IMR-90 (cell line): ENCODE measurements at regions not wholly inside any gene's neighbourhood (a gene's known extent, or its start where the extent isn't known, plus 50 kb on each side); places are given as distances from the start of the nearest gene placed in this dataset.

Experiments
- BHLHE40 ChIP-seq: fragments of 150-350 bp; IDR thresholded peaks from 2 replicates; pipeline ENCODE4 v1.6.1; 2016; ENCODE audit warnings: mild to moderate bottlenecking, low read depth, low read length
- CEBPB ChIP-seq: IDR thresholded peaks from 2 replicates; pipeline ENCODE4 v1.6.1; 2012; ENCODE audit warnings: low read depth, low read length, improper control_type of control experiment
- CHD1 ChIP-seq: IDR thresholded peaks from 2 replicates; pipeline ENCODE4 v1.6.1; 2012; ENCODE audit warnings: low read depth, low read length, improper control_type of control experiment
- FOS ChIP-seq: fragments of 150-350 bp; IDR thresholded peaks from 2 replicates; pipeline ENCODE4 v1.6.1; 2016; ENCODE audit warnings: low read depth, low read length
- MAFK ChIP-seq: IDR thresholded peaks from 2 replicates; pipeline ENCODE4 v1.6.1; 2012; ENCODE audit warnings: low read depth, low read length, improper control_type of control experiment
- MAZ ChIP-seq: IDR thresholded peaks from 2 replicates; pipeline ENCODE4 v1.6.1; 2012; ENCODE audit warnings: low read depth, mild to moderate bottlenecking, low read length, improper control_type of control experiment, moderate library complexity, borderline replicate concordance
- MXI1 ChIP-seq: IDR thresholded peaks from 2 replicates; pipeline ENCODE4 v1.6.1; 2012; ENCODE audit warnings: low read depth, mild to moderate bottlenecking, low read length, moderate library complexity, borderline replicate concordance
- POLR2A ChIP-seq: IDR thresholded peaks from 2 replicates; pipeline ENCODE4 v1.6.1; 2012; ENCODE audit warnings: mild to moderate bottlenecking, low read depth, low read length
- RAD21 ChIP-seq: IDR thresholded peaks from 2 replicates; pipeline ENCODE4 v1.6.1; 2012; ENCODE audit warnings: low read length, improper control_type of control experiment
- RCOR1 ChIP-seq: IDR thresholded peaks from 2 replicates; pipeline ENCODE4 v1.6.1; 2012; ENCODE audit warnings: mild to moderate bottlenecking, low read length, improper control_type of control experiment; ENCODE audit not compliant: insufficient replicate concordance
- RFX5 ChIP-seq: IDR thresholded peaks from 2 replicates; pipeline ENCODE4 v1.8.0; 2012; ENCODE audit warnings: low read depth, mild to moderate bottlenecking, low read length, moderate library complexity
- SMC3 ChIP-seq: fragments of 150-350 bp; IDR thresholded peaks from 2 replicates; pipeline ENCODE4 v1.6.1; 2016; ENCODE audit warnings: low read depth, mild to moderate bottlenecking, antibody characterized with exemption, low read length, moderate library complexity
- TF ChIP-seq, protein P1 (sequence below): conservative IDR thresholded peaks from 2 replicates; pipeline ENCODE4 v1.5.1; 2012; ENCODE audit warnings: mild to moderate bottlenecking, low read depth, low read length, improper control_type of control experiment
- TF ChIP-seq, protein P2 (sequence below): fragments of 150-350 bp; IDR thresholded peaks from 2 replicates; pipeline ENCODE4 v1.6.1; 2017; ENCODE audit warnings: mild to moderate bottlenecking, antibody characterized with exemption, low read length, low read depth

DNA sequence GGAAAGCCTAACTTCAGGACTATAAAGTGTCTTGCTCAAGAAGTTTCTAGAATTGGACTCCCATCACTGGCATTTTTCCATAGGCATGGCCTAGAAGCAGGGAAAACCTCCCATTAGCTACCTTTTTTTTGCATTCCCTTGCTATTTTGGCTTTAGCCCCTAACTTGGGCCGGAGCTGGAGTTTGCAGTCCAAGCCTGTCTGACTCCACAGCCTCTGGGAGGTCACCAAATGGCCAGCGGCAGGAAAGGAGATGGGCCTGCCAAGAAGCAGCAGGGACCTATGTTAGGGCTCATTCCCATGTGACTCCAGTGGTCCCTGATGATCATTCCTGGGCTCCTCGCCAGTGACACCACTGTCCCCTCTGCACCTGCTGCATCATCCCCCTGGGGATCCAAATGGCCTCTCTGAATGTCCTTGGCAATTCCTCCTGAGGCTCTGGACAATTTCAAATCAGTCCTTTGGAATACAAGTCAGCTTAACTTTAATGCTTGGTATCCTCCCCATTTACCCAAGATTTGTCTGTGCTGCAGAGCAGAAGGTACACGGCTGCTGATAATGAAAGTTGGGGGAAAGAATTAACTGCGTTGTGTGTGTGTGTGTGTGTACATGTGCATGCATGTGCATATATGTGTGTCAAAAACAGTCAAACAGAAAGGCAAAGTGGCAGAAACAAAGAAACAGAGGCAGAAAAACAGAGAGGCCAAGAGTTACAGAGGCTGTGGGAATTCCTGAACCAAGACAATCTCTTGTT, 69.8 kb upstream of the SERP2 start:
- TF ChIP-seq, protein P1, sequence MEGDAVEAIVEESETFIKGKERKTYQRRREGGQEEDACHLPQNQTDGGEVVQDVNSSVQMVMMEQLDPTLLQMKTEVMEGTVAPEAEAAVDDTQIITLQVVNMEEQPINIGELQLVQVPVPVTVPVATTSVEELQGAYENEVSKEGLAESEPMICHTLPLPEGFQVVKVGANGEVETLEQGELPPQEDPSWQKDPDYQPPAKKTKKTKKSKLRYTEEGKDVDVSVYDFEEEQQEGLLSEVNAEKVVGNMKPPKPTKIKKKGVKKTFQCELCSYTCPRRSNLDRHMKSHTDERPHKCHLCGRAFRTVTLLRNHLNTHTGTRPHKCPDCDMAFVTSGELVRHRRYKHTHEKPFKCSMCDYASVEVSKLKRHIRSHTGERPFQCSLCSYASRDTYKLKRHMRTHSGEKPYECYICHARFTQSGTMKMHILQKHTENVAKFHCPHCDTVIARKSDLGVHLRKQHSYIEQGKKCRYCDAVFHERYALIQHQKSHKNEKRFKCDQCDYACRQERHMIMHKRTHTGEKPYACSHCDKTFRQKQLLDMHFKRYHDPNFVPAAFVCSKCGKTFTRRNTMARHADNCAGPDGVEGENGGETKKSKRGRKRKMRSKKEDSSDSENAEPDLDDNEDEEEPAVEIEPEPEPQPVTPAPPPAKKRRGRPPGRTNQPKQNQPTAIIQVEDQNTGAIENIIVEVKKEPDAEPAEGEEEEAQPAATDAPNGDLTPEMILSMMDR = no peak
- TF ChIP-seq BHLHE40 (no peak), POLR2A (no peak), RAD21 (no peak), MAFK (no peak), RFX5 (no peak), SMC3 (no peak), RCOR1 (no peak), MAZ (no peak), CHD1 (no peak), FOS (no peak), CEBPB (no peak), MXI1 (no peak)
- TF ChIP-seq, protein P2, sequence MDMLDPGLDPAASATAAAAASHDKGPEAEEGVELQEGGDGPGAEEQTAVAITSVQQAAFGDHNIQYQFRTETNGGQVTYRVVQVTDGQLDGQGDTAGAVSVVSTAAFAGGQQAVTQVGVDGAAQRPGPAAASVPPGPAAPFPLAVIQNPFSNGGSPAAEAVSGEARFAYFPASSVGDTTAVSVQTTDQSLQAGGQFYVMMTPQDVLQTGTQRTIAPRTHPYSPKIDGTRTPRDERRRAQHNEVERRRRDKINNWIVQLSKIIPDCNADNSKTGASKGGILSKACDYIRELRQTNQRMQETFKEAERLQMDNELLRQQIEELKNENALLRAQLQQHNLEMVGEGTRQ = no peak
